CD4-positive, alpha-beta T cell treated with Interleukin-17A for 1 hour (primary cell): ENCODE measurements at regions not wholly inside any gene's neighbourhood (a gene's known extent, or its start where the extent isn't known, plus 50 kb on each side); places are given as distances from the start of the nearest gene placed in this dataset.

Source experiments
- DNase-seq: peaks from one replicate; pipeline ENCODE4 v3.0.0-alpha.2; 2020

GRCh38 chr5:176734756-176735342 lies 75.5 kb upstream of the UNC5A start:
- DNase-seq = no peak

- no peak for DNase-seq
Observed at GRCh38 chr5:176735383-176736265, 74.7 kb upstream of the UNC5A start.

- DNase-seq = no peak
Observed at GRCh38 chr5:176736301-176736930, 73.9 kb upstream of the UNC5A start.

GRCh38 chr5:176736931-176737745 lies 73.2 kb upstream of the UNC5A start:
- no peak for DNase-seq

GRCh38 chr5:176737746-176738636 lies 72.4 kb upstream of the UNC5A start:
- DNase-seq = no peak

GRCh38 chr5:176738637-176739250 lies 71.6 kb upstream of the UNC5A start:
- DNase-seq = no peak

GRCh38 chr5:176739461-176740051 lies 70.8 kb upstream of the UNC5A start:
- DNase-seq = no peak

GRCh38 chr5:176740131-176740701 lies 70.1 kb upstream of the UNC5A start:
- DNase-seq = no peak

- no peak for DNase-seq
Observed at GRCh38 chr5:176740702-176741496, 69.5 kb upstream of the UNC5A start.

GRCh38 chr5:176741561-176742211 lies 68.7 kb upstream of the UNC5A start:
- DNase-seq = no peak

- DNase-seq = no peak
Observed at GRCh38 chr5:176742246-176743105, 67.9 kb upstream of the UNC5A start.

GRCh38 chr5:176743136-176743861 lies 67.1 kb upstream of the UNC5A start:
- DNase-seq = no peak

GRCh38 chr5:176743868-176744583 lies 66.3 kb upstream of the UNC5A start:
- DNase-seq = no peak

GRCh38 chr5:176744584-176744965 lies 65.8 kb upstream of the UNC5A start:
- no peak for DNase-seq

- no peak for DNase-seq
Observed at GRCh38 chr5:176747670-176748072, 62.7 kb upstream of the UNC5A start.

GRCh38 chr5:176748073-176748966 lies 62.0 kb upstream of the UNC5A start:
- DNase-seq = no peak
